Peyer's patch (tissue), 4 donors: ENCODE measurements at regions not wholly inside any gene's neighbourhood (a gene's known extent, or its start where the extent isn't known, plus 50 kb on each side); places are given as distances from the start of the nearest gene placed in this dataset.

Source experiments
- CTCF ChIP-seq, 6 experiments: fragments of 450-650 bp in 4 of 6; fragments of 200-600 bp in 2 of 6; sonication (generic) in 1 of 6; IDR thresholded peaks; one replicate each; pipeline ENCODE4 v1.5.1; 2017 to 2019; ENCODE audit warnings: antibody characterized with exemption in 6 of 6, mild to moderate bottlenecking in 3 of 6, moderate library complexity in 1 of 6
- POLR2A ChIP-seq, 2 donors: fragments of 450-650 bp; IDR thresholded peaks; one replicate each; pipeline ENCODE4 v1.5.1; 2017; ENCODE audit warnings: antibody characterized with exemption in 2 of 2, mild to moderate bottlenecking in 2 of 2, moderate library complexity in 2 of 2

- TF ChIP-seq CTCF (IDR thresholded peaks at IDR 0.05) (no peak), POLR2A (IDR thresholded peaks at IDR 0.05) (no peak)
Observed at GRCh38 chr11:112751772-112752171, 209.4 kb upstream of the NCAM1 start.
